Limb (tissue), 2 donors: ENCODE measurements at regions not wholly inside any gene's neighbourhood (a gene's known extent, or its start where the extent isn't known, plus 50 kb on each side); places are given as distances from the start of the nearest gene placed in this dataset.

Experiments
- DNase-seq, 2 donors: peaks; one replicate each; pipeline ENCODE4 v3.0.0-alpha.2; 2016; ENCODE audit errors: extremely low spot score in 2 of 2

GRCh38 chr2:144702051-144702450 is 182.1 kb upstream of the ZEB2 start:
- no peak for DNase-seq

DNA sequence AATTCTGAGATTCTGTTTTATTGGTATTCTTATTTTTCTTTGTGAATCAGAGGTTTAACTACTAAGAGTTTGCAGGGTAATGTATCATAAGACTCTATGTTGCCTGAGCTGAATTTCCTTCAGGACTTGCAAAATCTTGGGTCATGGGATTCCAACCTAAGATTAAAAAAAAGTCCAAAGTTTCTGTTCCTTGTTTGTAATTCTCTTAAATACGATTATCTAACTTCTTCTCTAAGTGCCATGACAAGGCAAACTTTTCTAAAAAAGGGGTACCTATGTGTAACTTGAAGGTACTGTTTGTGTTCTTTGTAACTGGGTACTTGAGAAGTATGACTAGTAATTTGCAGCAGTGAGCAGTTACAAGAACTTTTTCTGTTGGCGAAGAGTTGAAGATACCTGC is 181.3 kb upstream of the ZEB2 start:
- no peak for DNase-seq

DNA sequence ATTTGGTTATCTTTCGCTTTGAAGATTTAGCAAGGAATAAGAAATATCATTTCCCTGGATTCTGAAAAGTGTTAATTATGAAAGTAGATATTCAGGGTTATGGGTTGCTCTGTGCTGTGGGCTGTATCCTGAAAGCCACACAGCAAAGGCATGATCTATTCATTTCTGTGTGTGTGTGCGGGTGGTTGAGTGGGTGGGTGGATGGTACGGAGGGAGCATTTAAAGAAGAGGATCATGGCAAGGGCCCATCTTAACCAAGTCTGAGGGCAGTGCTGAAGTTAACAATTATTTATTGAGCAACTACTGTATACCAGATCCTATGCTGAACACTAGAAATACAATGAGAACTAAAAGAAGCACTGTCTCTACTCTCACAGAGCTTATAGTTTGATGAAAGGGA is 178.2 kb upstream of the ZEB2 start:
- no peak for DNase-seq

DNA sequence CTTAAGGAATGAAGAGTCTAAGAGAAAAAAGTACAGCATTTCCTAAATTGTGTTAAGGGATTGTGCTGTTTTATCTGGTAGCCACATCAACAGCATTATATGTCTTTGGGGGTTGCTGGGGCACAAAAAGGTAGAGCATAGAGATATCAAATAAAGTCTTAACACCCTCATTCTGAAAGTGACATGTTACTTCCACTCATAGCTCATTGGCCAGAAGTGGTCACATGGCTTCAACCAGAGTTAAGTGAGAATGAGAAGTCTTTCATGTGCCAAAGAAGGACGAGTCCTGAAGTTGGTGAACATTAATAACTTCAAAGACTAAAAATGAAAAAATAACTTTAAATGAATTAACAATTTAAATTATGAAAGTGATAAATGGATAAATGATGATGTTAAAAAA is 175.7 kb upstream of the ZEB2 start:
- no peak for DNase-seq

DNA sequence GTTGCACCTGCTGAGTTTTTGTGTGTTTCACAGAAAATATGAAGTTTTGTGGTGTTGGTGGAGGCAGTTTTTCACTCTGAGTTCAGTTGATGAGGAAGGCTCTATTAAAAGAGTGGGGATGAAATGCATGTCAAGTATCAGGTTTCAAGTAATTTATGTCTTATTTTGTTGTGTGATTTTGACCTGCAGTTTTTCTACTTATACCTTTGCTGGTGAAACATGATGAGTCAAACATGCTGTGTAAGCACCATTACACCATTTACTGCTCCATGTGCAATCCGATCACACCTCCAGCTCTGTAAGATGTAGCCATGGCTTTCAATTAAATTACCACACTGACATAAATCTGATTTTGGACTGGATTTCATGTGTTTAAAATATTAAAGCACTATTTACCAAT is 174.5 kb upstream of the ZEB2 start:
- DNase-seq = no peak

- DNase-seq = no peak
Observed at GRCh38 chr2:144693179-144693578, 173.3 kb upstream of the ZEB2 start.

DNA sequence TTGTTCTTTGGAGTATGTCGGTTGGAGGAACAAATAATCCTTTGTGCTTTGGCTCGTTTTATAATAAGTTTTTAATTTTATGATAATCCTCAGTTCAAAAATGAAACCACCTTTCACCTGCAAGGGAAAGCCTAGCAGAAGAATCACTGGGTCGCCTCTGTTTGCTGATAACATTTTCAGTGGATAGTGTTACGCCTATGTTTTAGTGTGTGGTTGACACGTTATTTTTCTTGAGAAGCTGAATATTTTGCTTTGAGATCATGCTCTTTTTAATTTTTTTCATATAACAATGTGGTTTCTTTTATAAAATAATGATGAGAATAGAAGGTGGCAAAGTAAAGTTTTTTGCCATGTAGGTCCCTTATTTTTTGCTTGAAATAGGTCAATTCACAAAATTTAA is 172.7 kb upstream of the ZEB2 start:
- DNase-seq = no peak

GRCh38 chr2:144690771-144691170 is 170.9 kb upstream of the ZEB2 start:
- DNase-seq = no peak

GRCh38 chr2:144686518-144687215 is 166.7 kb upstream of the ZEB2 start:
- DNase-seq = no peak

GRCh38 chr2:144683966-144684365 is 164.0 kb upstream of the ZEB2 start:
- no peak for DNase-seq

DNA sequence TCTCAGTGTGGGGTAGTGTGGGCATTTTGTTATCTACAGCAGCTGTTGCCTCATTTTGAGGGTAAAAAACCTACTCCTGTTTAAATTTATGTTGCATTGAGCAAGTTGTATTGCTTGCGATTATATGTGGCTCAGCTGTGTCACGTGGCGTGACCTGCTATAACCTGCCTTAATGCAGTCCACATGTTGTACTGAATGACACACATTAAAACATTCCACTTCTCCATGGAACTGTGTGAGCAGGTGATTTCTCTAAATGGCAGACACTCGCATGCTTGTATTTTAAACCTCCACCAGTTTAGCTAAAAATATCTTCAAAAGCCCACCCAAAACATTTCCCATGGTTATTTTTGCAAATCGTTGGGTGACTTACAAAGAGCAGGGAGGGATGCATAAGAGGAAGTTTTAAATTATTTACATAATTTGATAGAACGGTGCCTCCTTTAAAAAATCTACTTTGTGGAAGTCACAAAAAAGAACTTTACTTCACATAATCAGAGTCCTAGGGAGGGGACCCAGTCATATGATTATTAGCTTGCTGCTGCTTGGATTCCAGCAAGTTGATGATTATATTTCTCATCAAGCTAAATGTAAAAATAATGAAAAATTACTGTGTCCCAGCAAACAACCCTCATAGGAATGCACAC is 163.3 kb upstream of the ZEB2 start:
- no peak for DNase-seq

DNA sequence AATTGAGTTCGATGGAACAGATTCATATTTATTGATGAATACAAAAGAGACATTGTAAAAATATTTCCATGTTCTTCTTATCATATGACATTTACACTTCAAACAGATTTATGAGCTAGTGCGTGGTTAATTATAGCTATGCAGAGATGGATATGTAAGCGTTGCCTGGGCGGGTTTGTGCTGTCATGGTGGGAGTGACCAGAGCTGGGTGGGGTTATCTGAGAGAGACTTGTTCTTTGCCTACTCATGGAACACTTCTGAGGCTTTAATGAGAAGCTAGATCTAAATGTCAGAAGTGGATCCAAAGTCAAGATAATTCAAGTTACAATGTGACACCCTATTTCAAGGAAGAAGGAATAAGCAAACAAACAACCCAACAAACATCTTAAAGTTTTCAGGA is 162.3 kb upstream of the ZEB2 start:
- DNase-seq = no peak

DNA sequence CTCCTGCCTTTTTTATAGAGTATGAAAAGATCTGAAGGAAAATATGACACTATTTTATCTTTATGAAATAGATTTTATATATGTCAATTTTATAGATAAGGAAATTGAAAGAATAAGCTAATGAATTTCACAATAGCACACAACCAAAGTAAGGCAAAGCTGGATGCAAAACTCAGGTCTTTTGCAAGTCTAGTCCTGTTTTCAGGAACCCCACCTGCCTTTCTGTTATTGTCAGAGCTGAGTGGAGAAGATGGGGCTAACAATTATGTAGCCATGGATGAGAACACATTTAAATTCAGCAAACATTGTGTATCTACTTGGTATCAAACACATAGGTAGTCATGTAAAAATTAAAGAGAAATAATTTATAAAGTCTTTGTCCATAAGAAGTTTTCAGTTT is 161.5 kb upstream of the ZEB2 start:
- no peak for DNase-seq

GRCh38 chr2:144679942-144680341 is 160.0 kb upstream of the ZEB2 start:
- DNase-seq = no peak

- DNase-seq = no peak
Observed at GRCh38 chr2:144678736-144679135, 158.8 kb upstream of the ZEB2 start.

DNA sequence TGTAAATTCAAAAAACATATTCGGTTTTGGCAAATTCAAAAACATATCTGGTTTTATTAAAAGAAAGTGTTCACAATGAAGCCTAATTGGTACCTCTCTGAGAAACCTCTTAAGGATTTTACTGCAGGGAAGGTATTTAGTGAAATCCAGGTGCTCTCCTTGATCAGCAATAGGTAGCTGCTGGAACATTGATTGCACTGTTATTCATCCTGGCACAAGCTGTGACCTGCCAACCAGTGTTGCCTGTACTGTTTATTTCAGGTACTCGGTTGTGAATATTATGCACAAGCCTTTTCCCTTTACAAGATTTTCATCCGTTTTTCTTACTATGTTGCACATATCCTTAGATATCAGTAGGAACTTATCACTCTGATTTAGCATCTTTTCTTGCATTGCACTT is 155.8 kb upstream of the ZEB2 start:
- no peak for DNase-seq

DNA sequence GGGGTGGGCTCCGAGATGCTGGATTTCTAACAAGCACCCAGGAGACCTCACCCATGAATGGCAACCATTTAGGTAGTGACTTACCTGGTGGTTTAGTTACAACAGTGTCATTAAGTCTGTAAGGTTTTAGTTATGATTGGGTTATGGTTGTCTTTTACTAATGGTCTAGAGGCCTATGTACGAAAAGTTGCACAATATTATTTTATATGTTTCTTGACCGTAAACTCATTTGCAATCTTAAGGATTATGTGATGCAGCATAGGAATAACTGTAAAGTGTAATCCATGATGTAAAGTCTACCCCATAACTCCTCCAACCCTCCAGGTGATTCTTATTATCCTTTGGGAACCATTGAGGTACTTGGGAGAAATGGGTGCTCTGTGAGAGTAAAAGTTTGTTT is 155.4 kb upstream of the ZEB2 start:
- DNase-seq = no peak

DNA sequence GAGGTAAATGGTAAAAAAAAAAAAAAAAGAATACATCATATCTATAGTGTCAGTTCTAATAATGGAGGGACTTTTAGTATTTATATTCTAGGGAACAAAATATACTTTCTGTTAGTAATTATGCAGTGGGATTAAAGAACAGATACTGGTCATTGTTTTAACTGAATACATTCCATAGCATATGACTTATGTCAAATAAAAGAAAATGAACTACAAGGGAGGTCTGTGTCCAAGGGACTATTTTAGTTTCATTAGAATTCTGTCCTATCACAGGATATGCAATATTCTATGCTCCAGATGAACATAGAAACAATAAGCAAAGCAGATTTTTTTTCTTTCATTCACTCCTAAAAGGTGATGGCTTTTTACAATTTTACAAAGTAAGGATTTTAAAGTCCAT is 154.2 kb upstream of the ZEB2 start:
- no peak for DNase-seq

GRCh38 chr2:144673456-144673855 is 153.5 kb upstream of the ZEB2 start:
- no peak for DNase-seq

DNA sequence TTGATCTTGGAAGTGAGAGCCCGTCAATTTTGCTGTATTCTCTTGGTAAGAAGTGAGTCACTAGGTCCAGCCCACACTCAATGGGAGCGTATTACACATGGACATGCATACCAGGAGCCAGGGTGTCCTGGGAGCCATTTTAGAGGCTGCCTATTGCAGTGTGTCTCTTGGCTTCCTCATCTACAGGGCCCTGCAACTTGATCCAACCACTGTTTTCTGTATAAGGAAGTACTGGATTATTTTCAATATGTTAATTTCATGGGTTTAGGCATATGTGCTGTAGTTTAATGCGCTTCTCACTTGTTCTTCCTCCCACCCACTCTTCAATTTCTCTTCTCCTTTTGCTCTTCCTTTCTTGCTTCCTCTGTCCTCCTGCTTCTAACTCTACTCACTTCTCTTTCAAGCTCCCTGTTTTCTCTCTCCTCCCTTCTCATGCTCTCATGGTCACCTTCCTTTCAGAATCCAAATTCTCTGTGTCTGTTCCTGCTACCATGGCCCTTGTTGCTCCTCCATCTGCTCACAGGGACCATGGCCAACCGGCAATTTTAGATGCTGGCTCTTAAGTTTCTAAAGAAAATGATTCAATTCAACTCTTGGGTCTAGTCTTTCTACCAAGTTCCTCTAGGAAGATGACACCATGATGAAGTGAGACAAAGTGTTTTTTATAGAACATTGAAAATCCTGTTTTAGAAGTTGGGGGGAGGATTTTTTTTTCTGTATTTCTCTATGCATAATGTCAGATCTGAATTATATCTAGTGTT is 152.0 kb upstream of the ZEB2 start:
- DNase-seq = no peak

- DNase-seq = no peak
Observed at GRCh38 chr2:144670738-144671137, 150.8 kb upstream of the ZEB2 start.

- no peak for DNase-seq
Observed at GRCh38 chr2:144670080-144670479, 150.2 kb upstream of the ZEB2 start.
